Liver (tissue), 3 donors: ENCODE measurements at regions not wholly inside any gene's neighbourhood (a gene's known extent, or its start where the extent isn't known, plus 50 kb on each side); places are given as distances from the start of the nearest gene placed in this dataset.

Experiments used
- CTCF ChIP-seq: fragments of 150-350 bp; IDR thresholded peaks from 2 replicates; pipeline ENCODE4 v1.5.1; 2017; ENCODE audit warnings: improper control_type of control experiment, low read depth, low read length; ENCODE audit not compliant: missing input control
- EGR1 ChIP-seq, 2 donors: IDR thresholded peaks; 2 replicates each; pipeline ENCODE4 v1.6.1; 2016 to 2018; ENCODE audit warnings: antibody characterized with exemption in 2 of 2, low read depth in 2 of 2
- SP1 ChIP-seq: IDR thresholded peaks from 2 replicates; pipeline ENCODE4 v1.6.1; 2018; ENCODE audit warnings: antibody characterized with exemption, mild to moderate bottlenecking
- donor health status: healthy.
- donor health status: healthy.

GRCh38 chr6:119568580-119568979 lies 219.0 kb upstream of the MAN1A1 start:
- TF ChIP-seq CTCF (no peak), SP1 (no peak), EGR1 (IDR thresholded peaks at IDR 0.05; ENCODE audit: low read depth in 2 of 2) (no peak)
